ENCODE measurements at regions not wholly inside any gene's neighbourhood (a gene's known extent, or its start where the extent isn't known, plus 50 kb on each side); places are given as distances from the start of the nearest gene placed in this dataset.
"Not testable (repeated sequence)": the region's sequence is repeated elsewhere in the genome, so short reads cannot be mapped to it uniquely, and the experiment has no call there.

- H3K36me3 ChIP-seq (ENCODE audit: control insufficient read depth, insufficient read depth, low read length); H3K4me2 ChIP-seq (ENCODE audit: low read length); H3K4me3 ChIP-seq (ENCODE audit: low read depth, low read length); H3K27me3 ChIP-seq (ENCODE audit: control insufficient read depth, insufficient read depth, low read length); H3K4me1 ChIP-seq; H3K79me2 ChIP-seq; H2AFZ ChIP-seq; H3K9ac ChIP-seq; H3K9me3 ChIP-seq (ENCODE audit: control insufficient read depth, low read length); H3K27ac ChIP-seq: not testable (repeated sequence)
Observed at GRCh38 chr15:24311692-24312091, 363.9 kb upstream of the NPAP1 start.

DNA sequence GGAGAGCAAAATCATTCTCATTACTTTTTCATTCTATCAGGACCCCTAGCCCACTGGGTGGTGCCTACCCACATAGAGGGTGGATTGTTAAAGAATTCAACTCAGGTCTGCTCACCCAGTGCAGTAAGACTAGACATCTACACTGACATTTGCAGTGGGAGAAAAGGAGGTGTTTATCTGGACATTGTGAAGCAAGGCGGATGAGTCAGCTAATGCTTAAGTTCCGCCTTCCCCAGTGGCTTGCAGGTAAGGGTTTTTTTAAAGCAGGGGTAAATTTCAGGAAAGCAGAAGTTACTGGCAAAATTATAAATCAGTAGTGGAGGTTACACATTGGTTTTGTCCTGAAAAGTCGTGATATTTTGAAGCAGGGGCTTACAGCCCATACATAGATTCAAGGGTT lies 359.2 kb upstream of the NPAP1 start:
- H3K9me3 ChIP-seq (ENCODE audit: control insufficient read depth, low read length); H3K36me3 ChIP-seq (ENCODE audit: control insufficient read depth, insufficient read depth, low read length); H3K27me3 ChIP-seq (ENCODE audit: control insufficient read depth, insufficient read depth, low read length); H2AFZ ChIP-seq; H3K4me2 ChIP-seq (ENCODE audit: low read length); H3K27ac ChIP-seq; H3K79me2 ChIP-seq; H3K9ac ChIP-seq; H3K4me3 ChIP-seq (ENCODE audit: low read depth, low read length); H3K4me1 ChIP-seq: not testable (repeated sequence)

- H3K9ac ChIP-seq = no peak overlapping the region
- no peaks in the 10 kb centered on the region for H3K27me3 ChIP-seq (ENCODE audit: control insufficient read depth, insufficient read depth, low read length)
- TF ChIP-seq CTCF (IDR thresholded peaks at IDR 0.05) = no peak
- no peak overlapping the region for H3K4me3 ChIP-seq (ENCODE audit: low read depth, low read length)
- H3K79me2 ChIP-seq = no peaks in the 10 kb centered on the region
- H3K4me1 ChIP-seq = no peaks in the 10 kb centered on the region
- H2AFZ ChIP-seq = no peak overlapping the region
- no peak overlapping the region for H3K4me2 ChIP-seq (ENCODE audit: low read length)
- H3K27ac ChIP-seq = no peak overlapping the region
- H3K36me3 ChIP-seq (ENCODE audit: control insufficient read depth, insufficient read depth, low read length) = no peaks in the 10 kb centered on the region
- no peaks in the 10 kb centered on the region for H3K9me3 ChIP-seq (ENCODE audit: control insufficient read depth, low read length)
Observed at GRCh38 chr15:24318981-24319380, 356.6 kb upstream of the NPAP1 start.

DNA sequence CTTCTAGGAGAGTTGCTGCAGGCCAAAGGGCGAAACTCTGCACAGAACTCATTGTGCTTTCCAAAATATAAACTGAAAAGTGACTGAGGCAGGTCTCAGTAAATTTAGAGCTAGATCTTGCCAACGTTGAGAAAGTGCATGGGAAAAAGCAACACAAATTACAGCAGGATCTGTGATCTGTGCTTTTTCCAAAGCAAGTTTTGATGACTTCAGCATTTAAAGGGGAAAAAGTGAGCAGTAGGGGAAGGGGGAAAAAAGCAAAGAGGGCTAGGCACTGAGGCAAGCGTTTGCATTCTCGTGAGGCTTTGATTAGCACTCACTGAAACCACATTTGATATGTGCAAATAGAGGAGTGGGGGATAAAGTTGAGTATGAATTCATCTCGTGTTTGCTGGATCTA lies 351.5 kb upstream of the NPAP1 start:
- H3K4me2 ChIP-seq (ENCODE audit: low read length); H3K79me2 ChIP-seq; H3K27me3 ChIP-seq (ENCODE audit: control insufficient read depth, insufficient read depth, low read length); H3K9me3 ChIP-seq (ENCODE audit: control insufficient read depth, low read length); H3K4me3 ChIP-seq (ENCODE audit: low read depth, low read length); H3K36me3 ChIP-seq (ENCODE audit: control insufficient read depth, insufficient read depth, low read length); H3K27ac ChIP-seq; H2AFZ ChIP-seq; H3K4me1 ChIP-seq; H3K9ac ChIP-seq: not testable (repeated sequence)

DNA sequence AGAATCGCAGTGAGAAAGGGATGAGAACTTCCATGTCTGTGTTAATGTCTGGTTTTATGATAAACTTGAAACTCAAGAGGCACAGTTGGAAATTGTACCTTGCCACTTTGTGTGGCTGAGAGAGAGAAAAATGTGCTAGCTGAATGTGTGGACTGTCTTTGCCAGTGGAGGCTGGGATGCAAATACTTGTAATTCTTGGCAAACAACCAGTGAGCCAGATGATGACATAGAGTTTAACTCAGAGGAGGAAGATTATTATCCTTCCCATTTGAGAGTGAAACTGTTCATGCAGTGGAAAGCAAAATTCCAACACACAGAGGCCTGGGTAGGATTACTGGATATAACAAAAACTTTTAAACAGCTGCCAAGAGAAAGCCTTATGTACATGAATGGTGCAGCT lies 349.1 kb upstream of the NPAP1 start:
- H2AFZ ChIP-seq; H3K79me2 ChIP-seq; H3K36me3 ChIP-seq (ENCODE audit: control insufficient read depth, insufficient read depth, low read length); H3K9ac ChIP-seq; H3K9me3 ChIP-seq (ENCODE audit: control insufficient read depth, low read length); H3K4me3 ChIP-seq (ENCODE audit: low read depth, low read length); H3K27me3 ChIP-seq (ENCODE audit: control insufficient read depth, insufficient read depth, low read length); H3K4me1 ChIP-seq; H3K27ac ChIP-seq; H3K4me2 ChIP-seq (ENCODE audit: low read length): not testable (repeated sequence)

- not testable (repeated sequence) for H3K27ac ChIP-seq; H3K36me3 ChIP-seq (ENCODE audit: control insufficient read depth, insufficient read depth, low read length); H2AFZ ChIP-seq; H3K27me3 ChIP-seq (ENCODE audit: control insufficient read depth, insufficient read depth, low read length); H3K79me2 ChIP-seq; H3K4me2 ChIP-seq (ENCODE audit: low read length); H3K9ac ChIP-seq; H3K4me3 ChIP-seq (ENCODE audit: low read depth, low read length); H3K9me3 ChIP-seq (ENCODE audit: control insufficient read depth, low read length); H3K4me1 ChIP-seq
Observed at GRCh38 chr15:24331964-24332363, 343.6 kb upstream of the NPAP1 start.

DNA sequence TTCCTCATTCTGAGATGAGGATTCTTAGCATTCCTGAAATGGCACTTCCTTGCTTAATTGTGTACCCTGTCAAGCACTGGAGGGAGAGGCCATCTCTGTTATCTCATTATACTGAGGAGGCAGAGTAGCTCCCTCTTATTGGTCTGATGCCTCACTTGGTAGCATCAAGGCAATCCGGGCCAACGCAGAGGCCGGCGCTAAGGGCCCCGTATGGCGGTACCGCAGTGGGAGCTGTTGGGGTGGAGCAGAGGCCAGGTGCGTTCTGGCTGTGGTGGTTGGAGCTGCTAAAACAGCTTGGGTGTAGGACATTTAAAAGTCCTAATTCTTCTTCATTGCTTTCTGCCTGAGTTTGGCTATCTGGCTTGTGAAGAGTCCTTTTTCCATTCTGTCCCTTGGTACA lies 333.7 kb upstream of the NPAP1 start:
- not testable (repeated sequence) for H2AFZ ChIP-seq; H3K36me3 ChIP-seq (ENCODE audit: control insufficient read depth, insufficient read depth, low read length); H3K79me2 ChIP-seq; H3K9me3 ChIP-seq (ENCODE audit: control insufficient read depth, low read length); H3K4me3 ChIP-seq (ENCODE audit: low read depth, low read length); H3K9ac ChIP-seq; H3K4me2 ChIP-seq (ENCODE audit: low read length); H3K27me3 ChIP-seq (ENCODE audit: control insufficient read depth, insufficient read depth, low read length); H3K4me1 ChIP-seq; H3K27ac ChIP-seq

DNA sequence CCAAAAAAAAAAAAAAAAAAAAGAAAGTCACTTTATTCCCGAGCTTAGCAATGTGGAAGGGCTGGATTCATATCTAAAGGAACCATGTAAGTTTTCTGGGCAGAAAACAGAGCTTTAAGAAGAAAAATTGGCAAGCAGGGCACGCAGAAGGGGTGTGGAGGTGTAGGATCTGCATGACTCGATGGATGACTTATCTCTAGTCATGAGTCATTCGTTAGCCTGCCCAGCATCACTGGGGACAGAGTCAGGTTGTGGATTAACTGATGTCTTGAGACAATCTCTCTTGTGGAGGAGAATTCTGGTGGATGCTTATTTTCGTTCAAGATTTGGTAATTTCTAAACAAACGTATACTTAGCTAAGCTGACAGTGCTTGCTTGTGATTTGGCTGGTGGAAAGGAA lies 322.8 kb upstream of the NPAP1 start:
- not testable (repeated sequence) for H3K27ac ChIP-seq; H3K4me3 ChIP-seq (ENCODE audit: low read depth, low read length); H3K4me2 ChIP-seq (ENCODE audit: low read length); H3K36me3 ChIP-seq (ENCODE audit: control insufficient read depth, insufficient read depth, low read length); H2AFZ ChIP-seq; H3K27me3 ChIP-seq (ENCODE audit: control insufficient read depth, insufficient read depth, low read length); H3K4me1 ChIP-seq; H3K9ac ChIP-seq; H3K9me3 ChIP-seq (ENCODE audit: control insufficient read depth, low read length); H3K79me2 ChIP-seq

GRCh38 chr15:24381103-24381502 lies 294.5 kb upstream of the NPAP1 start:
- H3K4me3 ChIP-seq (ENCODE audit: low read depth, low read length); H3K79me2 ChIP-seq; H3K4me2 ChIP-seq (ENCODE audit: low read length); H3K9me3 ChIP-seq (ENCODE audit: control insufficient read depth, low read length); H3K9ac ChIP-seq; H3K4me1 ChIP-seq; H3K27ac ChIP-seq; H3K27me3 ChIP-seq (ENCODE audit: control insufficient read depth, insufficient read depth, low read length); H2AFZ ChIP-seq; H3K36me3 ChIP-seq (ENCODE audit: control insufficient read depth, insufficient read depth, low read length): not testable (repeated sequence)

GRCh38 chr15:24385258-24385657 lies 290.3 kb upstream of the NPAP1 start:
- not testable (repeated sequence) for H3K27me3 ChIP-seq (ENCODE audit: control insufficient read depth, insufficient read depth, low read length); H3K9ac ChIP-seq; H3K27ac ChIP-seq; H3K4me3 ChIP-seq (ENCODE audit: low read depth, low read length); H3K4me1 ChIP-seq; H3K4me2 ChIP-seq (ENCODE audit: low read length); H3K36me3 ChIP-seq (ENCODE audit: control insufficient read depth, insufficient read depth, low read length); H3K9me3 ChIP-seq (ENCODE audit: control insufficient read depth, low read length); H2AFZ ChIP-seq; H3K79me2 ChIP-seq

All from parathyroid adenoma (tissue), 2 donors.